A673 (cell line): ENCODE measurements at regions not wholly inside any gene's neighbourhood (a gene's known extent, or its start where the extent isn't known, plus 50 kb on each side); places are given as distances from the start of the nearest gene placed in this dataset.

Experiments used
- BruUV-seq: library from RNA; stranded (reverse); fragments of 400-500 nt; replicated peaks from 2 replicates; lab custom pipeline; 2021; lab: Mats Ljungman, UMichigan
- CTCF ChIA-PET: fragments of 300-600 bp; sonication (Branson Sonifier 250); formaldehyde crosslinking; loops from one replicate; lab custom pipeline; 2022; ENCODE audit warnings: antibody characterized with exemption; lab: Charles Lee
- POLR2A ChIA-PET: fragments of 300-600 bp; sonication (Branson Sonifier 250); formaldehyde crosslinking; loops from one replicate; lab custom pipeline; 2022; ENCODE audit warnings: antibody characterized with exemption; ENCODE audit not compliant: low non-redundant PET; lab: Charles Lee
- DNase-seq: peaks from one replicate; pipeline ENCODE4 v3.0.0-alpha.2; 2015; ENCODE audit warnings: low spot score
- H3K27ac ChIP-seq: fragments of 200-600 bp; sonication (generic); 2 replicates; pipeline ENCODE4 v1.5.1; 2016; ENCODE audit warnings: mixed run types, low read depth, mild to moderate bottlenecking, mixed read lengths, antibody characterized with exemption, low read length; ENCODE audit not compliant: poor library complexity, severe bottlenecking
- H3K27me3 ChIP-seq: fragments of 200-600 bp; sonication (generic); replicated peaks from 2 replicates; pipeline ENCODE4 v1.6.1; 2017; ENCODE audit warnings: mixed run types, low read depth, mild to moderate bottlenecking, mixed read lengths, antibody characterized with exemption, low read length; ENCODE audit not compliant: insufficient read depth, poor library complexity
- H3K36me3 ChIP-seq: fragments of 200-600 bp; sonication (generic); 2 replicates; pipeline ENCODE4 v1.6.1; 2016; ENCODE audit warnings: mixed run types, mild to moderate bottlenecking, mixed read lengths, antibody characterized with exemption, low read length; ENCODE audit not compliant: insufficient read depth, poor library complexity, severe bottlenecking
- H3K4me1 ChIP-seq: fragments of 200-600 bp; sonication (generic); 2 replicates; pipeline ENCODE4 v1.6.1; 2017; ENCODE audit warnings: mixed run types, mild to moderate bottlenecking, mixed read lengths, antibody characterized with exemption, low read length; ENCODE audit not compliant: insufficient read depth, poor library complexity, severe bottlenecking
- H3K4me3 ChIP-seq: fragments of 200-600 bp; sonication (generic); 2 replicates; pipeline ENCODE4 v1.5.1; 2016; ENCODE audit warnings: low read depth, mixed run types, mild to moderate bottlenecking, mixed read lengths, low read length; ENCODE audit not compliant: poor library complexity, severe bottlenecking
- H3K9me3 ChIP-seq: fragments of 200-600 bp; sonication (generic); 2 replicates; pipeline ENCODE4 v1.6.1; 2016; ENCODE audit warnings: mixed run types, low read depth, mild to moderate bottlenecking, mixed read lengths, antibody characterized with exemption, low read length; ENCODE audit not compliant: poor library complexity, severe bottlenecking
- CTCF ChIP-seq: fragments of 300-800, 200-600 bp; sonication (generic); conservative IDR thresholded peaks from 2 replicates; pipeline ENCODE4 v1.5.1; 2017; ENCODE audit warnings: low read depth, mild to moderate bottlenecking, antibody characterized with exemption, low read length, moderate library complexity, mixed read lengths
- EZH2 ChIP-seq: fragments of 200-600 bp; sonication (generic); IDR thresholded peaks from 2 replicates; pipeline ENCODE4 v1.6.1; 2017; ENCODE audit warnings: borderline replicate concordance, low read depth, mild to moderate bottlenecking, mixed read lengths, antibody characterized with exemption, low read length; ENCODE audit not compliant: poor library complexity, severe bottlenecking
- intact Hi-C: fragments of 100-400 bp; cut with micrococcal nuclease; formaldehyde crosslinking; loops from one replicate; pipeline ENCODE4 v1.10.0; 2022; ENCODE audit not compliant: unreplicated experiment

GRCh38 chr16:73636196-73636595 lies 588.3 kb upstream of the ZFHX3 start:
- H3K4me1 ChIP-seq, result no peaks in the 10 kb centered on the region
- POLR2A ChIA-PET, result no interaction called here
- H3K9me3 ChIP-seq, result peaks cover 7% of the 10 kb centered on the region
- H3K36me3 ChIP-seq, result no peaks in the 10 kb centered on the region
- intact Hi-C loops, result no loop called here
- TF ChIP-seq CTCF (no peak), EZH2 (no peak)
- H3K27ac ChIP-seq, result no peak overlapping the region
- BruUV-seq, result no TSS peak
- H3K4me3 ChIP-seq, result no peak overlapping the region
- CTCF ChIA-PET, result no interaction called here
- H3K27me3 ChIP-seq, result peaks cover 4% of the 10 kb centered on the region
- no peak for DNase-seq

GRCh38 chr16:73629011-73629410 lies 581.1 kb upstream of the ZFHX3 start:
- CTCF ChIA-PET, result no interaction called here
- Histone ChIP-seq H3K9me3 (no peaks in the 10 kb centered on the region), H3K27me3 (peaks cover 22% of the 10 kb centered on the region), H3K36me3 (no peaks in the 10 kb centered on the region), H3K27ac (no peak overlapping the region), H3K4me1 (no peaks in the 10 kb centered on the region), H3K4me3 (no peak overlapping the region)
- POLR2A ChIA-PET, result no interaction called here
- no peak for DNase-seq
- no TSS peak for BruUV-seq
- TF ChIP-seq CTCF (no peak), EZH2 (no peak)
- intact Hi-C loops, result no loop called here

- Histone ChIP-seq H3K9me3 (no peaks in the 10 kb centered on the region), H3K4me3 (no peak overlapping the region), H3K27ac (no peak overlapping the region), H3K36me3 (no peaks in the 10 kb centered on the region), H3K27me3 (peaks cover 70% of the 10 kb centered on the region), H3K4me1 (no peaks in the 10 kb centered on the region)
- no peak for TF ChIP-seq EZH2
- TF ChIP-seq CTCF, result no peak
- intact Hi-C loops, result no loop called here
- no TSS peak for BruUV-seq
- POLR2A ChIA-PET, result no interaction called here
- CTCF ChIA-PET, result no interaction called here
- no peak for DNase-seq
These were observed 569.8 kb upstream of the ZFHX3 start for GRCh38 chr16:73617738-73618137.
